C1 segment of cervical spinal cord (tissue), 14 donors: ENCODE measurements at regions not wholly inside any gene's neighbourhood (a gene's known extent, or its start where the extent isn't known, plus 50 kb on each side); places are given as distances from the start of the nearest gene placed in this dataset.
"Not testable (repeated sequence)": the region's sequence is repeated elsewhere in the genome, so short reads cannot be mapped to it uniquely, and the experiment has no call there.

Experiments
- DNase-seq, 14 donors: peaks; one replicate each; lab custom pipeline; 2025; lab: John Stamatoyannopoulos, UW

GRCh38 chr4:60637976-60638375 is 562.1 kb upstream of the ADGRL3 start:
- no peak for DNase-seq

DNA sequence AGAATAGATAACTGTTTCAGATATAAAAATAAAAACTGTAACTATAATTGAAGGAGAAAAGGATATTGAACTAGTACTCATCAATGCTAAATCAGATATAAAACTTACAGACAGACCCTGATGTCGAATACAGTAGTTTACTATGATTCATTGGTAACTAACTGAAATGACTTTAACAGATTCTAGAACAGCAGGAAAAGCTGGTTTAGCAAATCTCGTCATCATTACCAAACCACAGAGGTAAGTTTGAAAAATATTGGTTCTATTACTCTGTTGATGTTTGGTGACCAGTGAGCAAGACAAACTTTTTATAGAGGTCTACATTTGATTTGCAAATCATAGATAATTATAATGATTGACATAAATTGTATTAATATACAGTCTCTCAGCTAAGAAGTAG is 551.4 kb upstream of the ADGRL3 start:
- DNase-seq: no peak

GRCh38 chr4:60652933-60653332 is 547.2 kb upstream of the ADGRL3 start:
- DNase-seq: no peak

DNA sequence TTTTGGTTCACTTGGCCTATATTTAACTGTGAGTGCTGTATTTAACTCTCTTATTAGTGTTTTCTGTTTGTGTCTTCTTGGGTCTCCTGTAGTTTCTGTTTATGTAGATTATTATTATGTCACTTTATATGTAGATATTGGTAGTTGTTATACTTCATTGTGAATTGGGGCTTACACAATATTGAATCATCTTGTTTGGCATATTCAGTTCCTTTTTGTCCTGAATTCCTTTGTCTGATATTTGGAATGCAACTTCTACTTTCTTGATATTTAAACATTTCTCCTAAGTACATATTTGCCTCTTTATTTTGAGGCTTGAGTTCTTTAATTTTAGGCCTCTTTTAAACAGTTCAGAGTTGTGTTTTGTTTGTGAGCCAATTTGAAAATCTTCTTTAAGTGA is 544.8 kb upstream of the ADGRL3 start:
- DNase-seq: no peak

DNA sequence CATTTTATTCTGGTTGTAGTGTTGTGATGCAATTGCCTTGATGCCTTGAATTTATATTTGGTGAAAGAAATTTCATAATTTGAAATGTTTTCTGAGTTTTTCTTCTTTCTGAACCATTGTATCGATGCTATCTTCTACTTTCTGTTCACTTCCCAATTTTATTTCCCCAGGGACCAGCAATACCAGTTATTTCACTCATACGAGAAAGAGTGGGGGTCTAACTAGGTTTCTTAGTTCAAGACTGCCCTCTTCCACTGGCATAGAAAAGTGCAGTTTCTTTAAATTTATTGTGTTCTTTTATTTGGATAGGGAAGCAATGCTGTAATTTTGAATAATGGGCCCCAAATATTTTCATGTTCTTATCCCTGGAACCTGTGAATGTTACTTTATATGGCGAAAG is 544.0 kb upstream of the ADGRL3 start:
- no peak for DNase-seq

DNA sequence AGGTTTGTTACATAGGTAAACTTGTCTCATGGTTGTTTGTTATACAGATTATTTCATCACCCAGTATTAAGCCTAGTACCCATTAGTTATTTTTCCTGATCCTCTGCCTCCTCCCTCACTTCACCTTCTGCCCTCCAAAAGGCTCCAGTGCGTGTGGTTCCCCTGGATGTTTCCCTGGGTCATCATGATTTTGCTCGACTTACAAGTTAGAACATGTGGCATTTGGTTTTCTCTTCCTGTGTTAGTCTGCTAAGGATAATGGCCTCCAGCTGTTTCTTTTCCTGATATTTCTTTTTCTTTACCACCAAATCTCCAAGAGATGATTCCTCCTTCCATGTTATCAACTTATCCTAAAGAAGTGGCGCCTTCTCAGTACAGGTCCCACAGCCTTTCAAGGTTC is 543.1 kb upstream of the ADGRL3 start:
- no peak for DNase-seq

- no peak for DNase-seq
Observed at GRCh38 chr4:60657807-60658206, 542.3 kb upstream of the ADGRL3 start.

DNA sequence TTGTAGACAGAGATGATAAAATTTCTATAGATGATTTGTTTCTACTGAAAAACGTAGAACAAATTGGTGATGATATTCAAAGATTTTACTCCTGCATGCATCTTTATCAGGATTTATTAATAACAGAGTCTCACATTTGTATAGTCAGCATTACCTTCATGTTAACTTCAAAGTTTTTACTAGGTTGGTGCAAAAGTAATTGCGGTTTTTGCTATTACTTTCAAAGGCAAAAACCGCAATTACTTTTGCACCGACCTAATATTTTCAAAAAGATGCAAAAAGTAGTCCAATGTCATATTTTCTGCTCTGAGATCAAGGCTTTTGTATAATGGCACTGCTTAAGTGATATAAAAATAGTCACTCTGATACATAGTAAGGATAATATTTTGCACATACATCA is 536.4 kb upstream of the ADGRL3 start:
- DNase-seq: no peak

GRCh38 chr4:60682901-60683300 is 517.2 kb upstream of the ADGRL3 start:
- no peak for DNase-seq

- no peak for DNase-seq
Observed at GRCh38 chr4:60683357-60683756, 516.8 kb upstream of the ADGRL3 start.

DNA sequence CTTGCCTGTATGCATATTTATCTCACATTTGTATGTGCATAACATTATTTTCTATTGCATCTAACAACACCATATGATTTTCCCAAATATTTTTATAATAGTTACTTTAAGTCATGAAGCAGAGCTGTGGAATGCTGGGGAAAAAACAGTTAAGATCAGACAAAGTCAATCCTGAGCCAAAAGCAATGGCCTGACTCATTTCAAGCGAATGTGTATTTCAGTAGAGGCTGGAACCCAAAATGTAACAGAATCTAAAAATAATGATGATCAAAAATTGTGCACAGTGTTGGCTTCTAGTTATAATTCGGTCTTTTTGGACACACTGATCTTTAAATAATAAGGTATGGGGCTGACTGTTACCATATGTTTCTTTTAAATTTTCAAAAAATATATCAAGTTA is 516.2 kb upstream of the ADGRL3 start:
- no peak for DNase-seq

DNA sequence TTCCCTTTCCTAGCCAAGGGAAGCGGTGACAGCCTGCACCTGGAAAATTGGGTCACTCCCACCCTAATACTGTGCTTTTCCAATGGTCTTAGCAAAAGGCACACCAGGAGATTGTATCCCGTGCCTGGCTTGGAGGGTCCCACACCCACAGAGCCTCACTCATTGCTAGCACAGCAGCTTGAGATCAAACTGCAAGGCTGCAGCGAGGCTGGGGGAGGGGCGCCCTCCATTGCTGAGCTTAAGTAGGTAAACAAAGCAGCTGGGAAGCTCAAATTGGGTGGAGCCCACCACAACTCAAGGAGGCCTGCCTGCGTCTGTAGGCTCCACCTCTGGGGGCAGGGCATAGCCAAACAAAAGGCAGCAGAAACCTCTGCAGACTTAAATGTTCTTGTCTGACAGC is 504.1 kb upstream of the ADGRL3 start:
- not testable (repeated sequence) for DNase-seq

DNA sequence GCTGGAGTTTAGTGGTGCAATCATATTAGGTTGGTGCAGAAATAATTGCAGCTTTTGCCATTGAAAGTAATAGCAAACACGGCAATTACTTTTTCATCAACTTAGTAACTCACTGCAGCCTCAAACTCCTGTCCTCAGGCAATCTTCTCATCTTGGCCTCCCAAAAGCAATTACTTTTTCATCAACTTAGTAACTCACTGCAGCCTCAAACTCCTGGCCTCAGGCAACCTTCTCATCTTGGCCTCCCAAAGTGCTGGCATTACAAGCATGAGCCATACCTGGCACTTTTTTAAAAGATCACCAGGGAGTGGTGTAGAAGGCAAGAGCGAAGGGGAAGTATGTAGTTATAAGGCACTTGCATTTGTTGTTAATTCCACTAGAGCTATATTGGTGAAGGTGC is 491.1 kb upstream of the ADGRL3 start:
- no peak for DNase-seq

GRCh38 chr4:60718874-60719273 is 481.3 kb upstream of the ADGRL3 start:
- DNase-seq: no peak

- no peak for DNase-seq
Observed at GRCh38 chr4:60721685-60722084, 478.4 kb upstream of the ADGRL3 start.

DNA sequence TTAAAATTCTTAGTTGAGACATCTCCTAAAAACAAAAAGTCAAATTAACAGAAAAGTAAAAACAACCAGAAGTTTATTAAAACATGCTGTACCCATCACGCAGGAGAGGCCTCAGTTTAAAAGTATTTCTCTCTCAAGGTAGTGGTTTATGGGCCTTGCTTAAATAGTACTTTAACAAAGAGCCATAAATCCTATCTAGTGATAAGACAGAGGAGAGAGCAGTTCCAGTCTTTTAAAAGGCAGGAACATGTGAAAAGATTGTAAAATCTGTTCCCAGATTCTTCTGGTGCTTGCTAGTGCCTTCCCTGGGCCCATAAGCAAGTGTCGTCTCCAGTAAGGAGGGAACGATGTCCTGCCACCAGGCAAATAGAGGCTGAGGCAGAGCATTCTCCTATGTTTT is 476.3 kb upstream of the ADGRL3 start:
- DNase-seq: no peak

GRCh38 chr4:60724623-60725022 is 475.5 kb upstream of the ADGRL3 start:
- DNase-seq: no peak

DNA sequence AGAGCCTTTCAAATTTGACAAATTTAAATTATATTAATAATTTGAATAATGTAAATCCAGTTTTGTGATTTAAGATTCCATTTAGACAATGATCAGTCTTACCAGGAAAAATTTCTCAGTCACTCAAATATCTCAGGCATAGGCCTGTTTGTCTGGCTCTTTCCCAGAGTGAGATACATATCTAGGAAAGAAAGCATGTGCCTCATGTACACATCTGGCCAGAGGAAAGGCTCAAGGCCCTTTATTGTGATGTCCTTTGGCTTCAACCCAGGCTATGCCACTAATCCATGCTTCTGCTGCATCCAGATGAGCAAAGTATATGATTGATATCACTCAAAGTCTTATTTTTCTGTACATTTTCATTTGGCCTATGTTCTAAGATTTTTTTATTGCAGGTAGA is 473.3 kb upstream of the ADGRL3 start:
- DNase-seq: no peak

GRCh38 chr4:60729194-60729593 is 470.9 kb upstream of the ADGRL3 start:
- DNase-seq: no peak

- DNase-seq: not testable (repeated sequence)
Observed at GRCh38 chr4:60729764-60730163, 470.4 kb upstream of the ADGRL3 start.

- DNase-seq: no peak
Observed at GRCh38 chr4:60737858-60738257, 462.3 kb upstream of the ADGRL3 start.

DNA sequence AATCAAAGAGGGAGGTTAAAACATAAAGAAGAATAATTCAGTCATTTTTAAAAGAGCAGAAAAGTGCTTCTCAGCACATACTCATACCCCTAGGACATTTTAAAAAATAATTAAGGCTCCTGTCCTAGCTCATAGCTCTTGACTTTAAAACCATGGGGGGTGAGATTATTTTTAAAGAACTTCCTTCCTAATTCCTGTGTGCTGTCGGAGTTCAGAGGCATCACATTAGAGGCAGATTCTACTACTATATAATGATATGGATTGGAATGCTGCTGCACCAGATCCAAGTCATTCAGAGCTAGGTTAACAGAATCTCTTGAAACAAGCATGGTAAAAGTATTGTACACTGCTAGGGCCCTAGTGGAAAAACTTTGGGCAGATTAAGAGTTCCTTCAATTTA is 456.5 kb upstream of the ADGRL3 start:
- no peak for DNase-seq

- DNase-seq: no peak
Observed at GRCh38 chr4:60744767-60745166, 455.4 kb upstream of the ADGRL3 start.

- no peak for DNase-seq
Observed at GRCh38 chr4:60745800-60746571, 454.1 kb upstream of the ADGRL3 start.
